Panc1 (cell line): ENCODE measurements at regions not wholly inside any gene's neighbourhood (a gene's known extent, or its start where the extent isn't known, plus 50 kb on each side); places are given as distances from the start of the nearest gene placed in this dataset.

ENCODE experiments used
- TF ChIP-seq, protein P1 (sequence below): fragments of 450-650 bp; IDR thresholded peaks from 2 replicates; pipeline ENCODE4 v1.5.1; 2017; ENCODE audit warnings: mild to moderate bottlenecking
- TF ChIP-seq, protein P2 (sequence below), 2 experiments: IDR thresholded peaks; 2 replicates each; pipeline ENCODE4 v1.6.1; 2011 to 2012; ENCODE audit warnings: low read depth in 2 of 2, control low read depth in 1 of 2, low read length in 1 of 2, mild to moderate bottlenecking in 1 of 2, moderate library complexity in 1 of 2; ENCODE audit not compliant: insufficient read depth in 1 of 2

DNA sequence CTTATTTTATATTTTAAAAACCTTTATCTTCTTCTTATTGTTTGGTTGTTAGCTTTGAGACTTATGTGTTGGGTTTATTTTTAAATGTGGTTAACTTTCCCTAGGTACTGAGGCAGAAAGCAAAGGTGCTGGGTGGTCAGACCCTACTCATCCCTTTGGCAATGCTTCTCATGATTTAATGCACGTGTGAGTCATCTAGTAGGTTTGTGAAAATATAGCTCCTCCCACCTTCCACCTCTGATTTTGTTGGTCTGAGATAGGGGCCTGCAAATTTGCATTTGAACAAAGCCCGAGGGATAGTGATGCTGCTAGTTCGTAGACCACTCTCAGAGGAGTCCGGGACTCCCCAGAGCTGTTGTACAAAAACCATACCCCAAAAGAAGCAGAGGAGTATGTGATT lies 771.3 kb upstream of the ARGLU1 start:
- TF ChIP-seq, protein P1, sequence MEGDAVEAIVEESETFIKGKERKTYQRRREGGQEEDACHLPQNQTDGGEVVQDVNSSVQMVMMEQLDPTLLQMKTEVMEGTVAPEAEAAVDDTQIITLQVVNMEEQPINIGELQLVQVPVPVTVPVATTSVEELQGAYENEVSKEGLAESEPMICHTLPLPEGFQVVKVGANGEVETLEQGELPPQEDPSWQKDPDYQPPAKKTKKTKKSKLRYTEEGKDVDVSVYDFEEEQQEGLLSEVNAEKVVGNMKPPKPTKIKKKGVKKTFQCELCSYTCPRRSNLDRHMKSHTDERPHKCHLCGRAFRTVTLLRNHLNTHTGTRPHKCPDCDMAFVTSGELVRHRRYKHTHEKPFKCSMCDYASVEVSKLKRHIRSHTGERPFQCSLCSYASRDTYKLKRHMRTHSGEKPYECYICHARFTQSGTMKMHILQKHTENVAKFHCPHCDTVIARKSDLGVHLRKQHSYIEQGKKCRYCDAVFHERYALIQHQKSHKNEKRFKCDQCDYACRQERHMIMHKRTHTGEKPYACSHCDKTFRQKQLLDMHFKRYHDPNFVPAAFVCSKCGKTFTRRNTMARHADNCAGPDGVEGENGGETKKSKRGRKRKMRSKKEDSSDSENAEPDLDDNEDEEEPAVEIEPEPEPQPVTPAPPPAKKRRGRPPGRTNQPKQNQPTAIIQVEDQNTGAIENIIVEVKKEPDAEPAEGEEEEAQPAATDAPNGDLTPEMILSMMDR = no peak
- TF ChIP-seq, protein P2, sequence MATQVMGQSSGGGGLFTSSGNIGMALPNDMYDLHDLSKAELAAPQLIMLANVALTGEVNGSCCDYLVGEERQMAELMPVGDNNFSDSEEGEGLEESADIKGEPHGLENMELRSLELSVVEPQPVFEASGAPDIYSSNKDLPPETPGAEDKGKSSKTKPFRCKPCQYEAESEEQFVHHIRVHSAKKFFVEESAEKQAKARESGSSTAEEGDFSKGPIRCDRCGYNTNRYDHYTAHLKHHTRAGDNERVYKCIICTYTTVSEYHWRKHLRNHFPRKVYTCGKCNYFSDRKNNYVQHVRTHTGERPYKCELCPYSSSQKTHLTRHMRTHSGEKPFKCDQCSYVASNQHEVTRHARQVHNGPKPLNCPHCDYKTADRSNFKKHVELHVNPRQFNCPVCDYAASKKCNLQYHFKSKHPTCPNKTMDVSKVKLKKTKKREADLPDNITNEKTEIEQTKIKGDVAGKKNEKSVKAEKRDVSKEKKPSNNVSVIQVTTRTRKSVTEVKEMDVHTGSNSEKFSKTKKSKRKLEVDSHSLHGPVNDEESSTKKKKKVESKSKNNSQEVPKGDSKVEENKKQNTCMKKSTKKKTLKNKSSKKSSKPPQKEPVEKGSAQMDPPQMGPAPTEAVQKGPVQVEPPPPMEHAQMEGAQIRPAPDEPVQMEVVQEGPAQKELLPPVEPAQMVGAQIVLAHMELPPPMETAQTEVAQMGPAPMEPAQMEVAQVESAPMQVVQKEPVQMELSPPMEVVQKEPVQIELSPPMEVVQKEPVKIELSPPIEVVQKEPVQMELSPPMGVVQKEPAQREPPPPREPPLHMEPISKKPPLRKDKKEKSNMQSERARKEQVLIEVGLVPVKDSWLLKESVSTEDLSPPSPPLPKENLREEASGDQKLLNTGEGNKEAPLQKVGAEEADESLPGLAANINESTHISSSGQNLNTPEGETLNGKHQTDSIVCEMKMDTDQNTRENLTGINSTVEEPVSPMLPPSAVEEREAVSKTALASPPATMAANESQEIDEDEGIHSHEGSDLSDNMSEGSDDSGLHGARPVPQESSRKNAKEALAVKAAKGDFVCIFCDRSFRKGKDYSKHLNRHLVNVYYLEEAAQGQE (IDR thresholded peaks at IDR 0.05; ENCODE audit: insufficient read depth in 1 of 2, low read depth in 2 of 2, low read length in 1 of 2) = no peak
